A673 (cell line): ENCODE measurements at regions not wholly inside any gene's neighbourhood (a gene's known extent, or its start where the extent isn't known, plus 50 kb on each side); places are given as distances from the start of the nearest gene placed in this dataset.

ENCODE experiments used
- CTCF ChIP-seq: fragments of 300-800, 200-600 bp; sonication (generic); conservative IDR thresholded peaks from 2 replicates; pipeline ENCODE4 v1.5.1; 2017; ENCODE audit warnings: low read depth, mild to moderate bottlenecking, antibody characterized with exemption, low read length, moderate library complexity, mixed read lengths
- EZH2 ChIP-seq: fragments of 200-600 bp; sonication (generic); IDR thresholded peaks from 2 replicates; pipeline ENCODE4 v1.6.1; 2017; ENCODE audit warnings: borderline replicate concordance, low read depth, mild to moderate bottlenecking, mixed read lengths, antibody characterized with exemption, low read length; ENCODE audit not compliant: poor library complexity, severe bottlenecking

- TF ChIP-seq CTCF: no peak
- TF ChIP-seq EZH2: no peak
These were observed 135.1 kb downstream of the RAB38 start for GRCh38 chr11:88040148-88040496.
